ENCODE measurements at regions not wholly inside any gene's neighbourhood (a gene's known extent, or its start where the extent isn't known, plus 50 kb on each side); places are given as distances from the start of the nearest gene placed in this dataset.

GRCh38 chr14:43249591-43249990 is 1257.5 kb downstream of the FSCB start:
- TF ChIP-seq POLR2A (IDR thresholded peaks at IDR 0.05), result no peak
- TF ChIP-seq CTCF (IDR thresholded peaks at IDR 0.05), result no peak

All from gastroesophageal sphincter (tissue), 3 donors.